ENCODE measurements at regions not wholly inside any gene's neighbourhood (a gene's known extent, or its start where the extent isn't known, plus 50 kb on each side); places are given as distances from the start of the nearest gene placed in this dataset.

DNA sequence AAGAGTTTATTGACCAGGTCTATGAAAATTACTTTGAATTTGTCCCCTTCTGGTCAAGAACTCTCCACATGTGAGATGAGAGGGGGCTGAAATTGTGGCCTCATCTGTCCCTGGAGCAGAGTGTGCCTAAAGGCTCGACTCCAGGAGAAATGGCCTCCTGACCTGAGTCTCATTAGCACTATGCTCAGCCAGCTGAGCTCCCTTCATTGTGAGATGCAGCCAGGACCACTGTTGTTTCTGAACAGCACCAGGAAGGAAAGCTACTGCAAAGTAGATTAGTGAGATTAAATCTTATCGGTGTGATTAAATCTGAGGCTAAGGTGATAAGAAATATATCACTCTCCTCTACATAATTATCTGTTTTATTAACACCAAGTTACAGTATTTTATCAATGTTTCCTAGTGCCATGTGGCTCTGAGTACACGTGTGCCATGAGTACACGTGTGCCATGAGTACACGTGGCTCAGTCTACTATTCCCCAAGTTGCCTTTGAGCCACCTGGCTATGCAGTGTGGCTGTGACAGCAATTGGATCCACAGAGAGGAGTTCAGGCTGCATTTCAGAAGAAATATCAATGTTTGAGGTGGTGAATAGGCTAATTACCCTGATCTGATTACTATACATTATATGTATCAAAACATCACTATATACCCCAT, 126.9 kb downstream of the IPMK start:
- no peak for DNase-seq (ENCODE audit: low spot score)

DNA sequence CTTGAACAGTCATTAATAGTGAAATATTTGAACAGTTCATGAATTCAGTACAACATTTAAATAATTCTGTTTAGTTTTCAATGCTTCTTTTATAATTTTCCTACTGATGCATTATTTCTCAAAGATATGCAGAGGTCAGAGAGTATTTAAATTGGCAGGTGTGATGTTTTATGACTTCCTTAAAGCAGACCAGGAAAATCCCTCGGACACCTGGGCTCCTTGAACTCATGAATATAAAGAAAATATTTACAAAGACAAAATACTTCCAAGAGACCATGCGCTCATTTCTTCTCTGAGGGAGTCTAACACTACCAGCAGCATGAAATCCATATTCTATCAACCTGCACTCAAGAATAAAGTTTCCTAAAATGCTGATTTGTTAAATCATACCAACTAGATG, 127.6 kb downstream of the IPMK start:
- DNase-seq (ENCODE audit: low spot score): no peak

DNA sequence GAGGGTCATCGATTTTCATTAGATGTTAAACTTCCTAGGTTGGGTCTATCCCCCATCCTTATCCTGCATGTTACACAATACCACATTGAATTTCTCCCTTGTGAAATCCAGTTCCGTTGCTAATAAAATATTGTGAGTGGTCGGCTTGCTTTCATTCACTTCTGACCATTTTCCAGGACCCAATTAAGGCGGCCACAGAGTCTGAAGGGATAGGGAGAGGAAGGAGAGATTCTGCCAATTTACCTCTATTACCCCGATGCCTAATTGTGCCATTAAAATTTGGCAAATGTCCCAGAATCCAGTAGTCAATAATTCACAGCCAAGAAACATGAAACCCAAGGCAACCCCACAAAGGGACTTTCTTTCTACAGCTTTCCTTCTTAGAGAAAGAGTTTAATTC, 129.9 kb downstream of the IPMK start:
- DNase-seq (ENCODE audit: low spot score): no peak

DNA sequence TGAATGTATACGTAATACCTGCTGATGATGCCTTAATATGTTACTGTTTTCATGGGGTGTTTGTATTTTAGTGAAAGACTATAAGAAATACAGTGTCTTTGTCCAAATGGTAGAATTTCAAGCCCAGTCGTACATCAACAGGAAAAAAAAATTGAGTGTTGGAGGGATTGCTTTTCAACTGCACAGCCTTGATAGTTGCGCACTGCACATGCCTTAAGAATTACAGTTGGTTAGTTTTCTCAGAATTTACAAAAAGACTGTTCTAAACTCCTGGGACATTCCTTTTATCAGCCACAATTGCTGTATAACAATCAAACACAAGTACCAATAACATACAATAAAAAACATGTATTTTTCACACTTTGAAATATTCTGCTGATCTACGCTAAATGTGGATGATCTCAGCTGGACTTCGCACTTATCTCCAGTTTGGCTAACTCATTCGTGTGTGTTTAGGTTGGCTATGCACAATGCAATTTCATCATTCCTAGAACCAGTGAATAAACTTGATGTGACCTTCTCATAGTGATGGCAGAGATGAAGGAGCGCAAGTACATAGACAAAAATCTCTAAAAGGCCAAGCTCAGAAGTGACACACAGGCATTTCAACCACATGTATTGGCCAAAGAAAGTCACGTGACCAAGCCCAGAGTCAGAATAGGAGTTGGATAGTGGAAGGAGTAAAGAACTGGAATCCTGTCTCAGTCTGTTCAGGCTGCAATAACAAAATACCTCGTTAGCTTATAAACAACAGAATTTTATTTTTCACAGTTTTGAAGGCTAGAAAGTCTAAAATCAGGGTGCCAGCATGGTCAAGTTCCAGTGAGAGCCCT, 152.3 kb downstream of the IPMK start:
- no peak for DNase-seq (ENCODE audit: low spot score)

DNA sequence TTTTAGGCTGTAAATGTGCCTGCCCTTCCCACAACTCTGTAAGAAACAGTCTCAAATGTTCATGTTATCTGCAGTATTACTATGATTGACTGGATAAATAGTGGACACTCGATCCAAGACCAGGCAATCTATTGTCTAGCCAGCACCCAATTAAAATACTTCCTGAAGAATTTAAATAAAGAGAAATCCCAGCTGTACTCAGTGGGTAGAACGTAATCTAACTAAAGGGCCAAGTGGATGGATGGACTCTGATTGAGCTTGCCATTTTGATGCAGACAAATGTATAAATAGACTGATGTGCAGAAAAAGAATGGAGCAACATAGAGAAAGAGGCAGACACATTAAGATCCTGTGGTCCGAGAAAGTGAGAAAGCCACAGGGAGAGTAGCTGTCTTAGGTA, 158.0 kb downstream of the IPMK start:
- no peak for DNase-seq (ENCODE audit: low spot score)

GRCh38 chr10:58107506-58107905, 160.2 kb downstream of the IPMK start:
- DNase-seq (ENCODE audit: low spot score): peak; percentile 71

- DNase-seq (ENCODE audit: low spot score): no peak
These were observed 161.3 kb downstream of the IPMK start for GRCh38 chr10:58106211-58107035.

GRCh38 chr10:58104351-58104751, 163.3 kb downstream of the IPMK start:
- DNase-seq (ENCODE audit: low spot score): peak; percentile 42

DNA sequence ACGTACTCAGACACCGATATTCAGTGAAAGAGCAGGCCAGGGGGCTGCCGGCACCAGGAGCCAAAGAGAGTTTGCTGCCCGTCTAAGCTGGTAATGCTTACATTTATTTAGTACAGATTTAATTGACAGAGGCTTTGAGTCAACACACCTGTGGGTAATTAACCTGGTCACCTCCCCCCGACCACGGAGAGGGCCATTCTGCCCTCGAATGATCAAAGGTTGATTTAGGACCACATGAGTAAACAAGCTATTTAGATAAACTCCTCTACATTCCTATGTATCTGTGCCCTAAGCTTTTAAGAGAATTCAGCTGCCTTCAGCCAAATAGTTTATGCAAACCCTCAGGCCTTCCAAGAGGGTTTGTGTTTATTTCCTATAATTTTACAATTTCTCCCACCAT, 164.8 kb downstream of the IPMK start:
- DNase-seq (ENCODE audit: low spot score): no peak

DNA sequence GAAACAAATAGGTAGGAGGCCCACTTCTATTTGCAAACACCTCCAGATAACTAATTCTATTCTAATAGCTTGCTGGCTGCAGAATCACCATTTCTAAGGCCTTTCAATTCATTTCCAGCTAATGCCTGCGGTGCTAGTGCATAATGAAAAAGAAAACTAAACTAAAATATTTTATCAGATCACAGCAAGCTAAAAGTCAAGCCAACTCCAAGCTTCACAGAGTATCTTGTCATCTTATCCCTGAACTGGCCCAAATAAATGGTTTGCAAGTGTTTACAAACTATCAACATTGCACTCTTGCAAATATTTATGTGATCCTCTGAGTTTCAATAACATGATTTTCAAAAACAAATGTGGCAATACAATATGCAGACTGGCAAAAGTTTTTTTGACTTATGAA, 166.0 kb downstream of the IPMK start:
- DNase-seq (ENCODE audit: low spot score): no peak

- DNase-seq (ENCODE audit: low spot score): no peak
These were observed 172.5 kb downstream of the IPMK start for GRCh38 chr10:58094985-58095718.

GRCh38 chr10:58091886-58092285, 175.8 kb downstream of the IPMK start:
- DNase-seq (ENCODE audit: low spot score): no peak

GRCh38 chr10:58089739-58090138, 178.0 kb downstream of the IPMK start:
- no peak for DNase-seq (ENCODE audit: low spot score)

GRCh38 chr10:58087896-58088295, 179.8 kb downstream of the IPMK start:
- DNase-seq (ENCODE audit: low spot score): no peak

- DNase-seq (ENCODE audit: low spot score): no peak
These were observed 180.9 kb downstream of the IPMK start for GRCh38 chr10:58086763-58087150.

- DNase-seq (ENCODE audit: low spot score): no peak
These were observed 181.4 kb downstream of the IPMK start for GRCh38 chr10:58086144-58086762.

GRCh38 chr10:58082248-58082647, 185.4 kb downstream of the IPMK start:
- DNase-seq (ENCODE audit: low spot score): no peak

DNA sequence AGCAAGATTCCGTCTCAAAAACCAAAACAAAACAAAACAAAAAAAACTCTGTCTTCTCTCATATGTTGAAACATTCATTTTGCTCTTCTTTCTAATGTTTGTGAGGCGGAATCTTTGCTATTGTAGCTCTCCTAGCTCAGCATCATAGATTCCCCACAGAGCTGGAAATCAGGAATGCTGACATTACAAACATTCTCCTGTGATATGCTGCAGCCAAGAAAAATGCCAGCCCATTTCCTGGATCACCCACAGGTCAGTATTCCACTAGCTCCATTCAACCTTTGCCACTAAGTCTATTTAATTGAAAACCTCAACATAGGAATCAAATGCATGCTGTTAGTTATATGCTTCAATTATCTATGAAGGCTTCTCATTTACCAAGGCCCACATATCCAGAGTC, 186.3 kb downstream of the IPMK start:
- no peak for DNase-seq (ENCODE audit: low spot score)

GRCh38 chr10:58079461-58079860, 188.2 kb downstream of the IPMK start:
- no peak for DNase-seq (ENCODE audit: low spot score)

DNA sequence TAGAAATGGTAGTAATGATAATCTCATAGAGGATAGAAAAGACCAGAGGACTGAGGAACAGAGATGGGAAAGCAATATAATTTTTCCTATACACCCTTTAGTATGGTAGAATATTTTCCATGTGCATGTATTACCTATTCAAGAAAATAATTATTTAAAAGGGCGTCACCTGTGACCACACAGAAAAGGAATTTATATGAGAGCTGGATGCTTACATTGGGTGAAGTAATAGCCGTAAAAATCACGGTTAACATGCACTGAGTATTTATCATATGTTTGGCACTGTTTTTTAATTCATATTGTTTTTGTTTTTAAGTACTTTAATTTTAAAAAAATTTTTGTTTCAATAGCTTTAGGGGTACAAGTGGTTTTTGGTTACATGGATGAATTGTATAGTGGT, 195.1 kb downstream of the IPMK start:
- no peak for DNase-seq (ENCODE audit: low spot score)

DNA sequence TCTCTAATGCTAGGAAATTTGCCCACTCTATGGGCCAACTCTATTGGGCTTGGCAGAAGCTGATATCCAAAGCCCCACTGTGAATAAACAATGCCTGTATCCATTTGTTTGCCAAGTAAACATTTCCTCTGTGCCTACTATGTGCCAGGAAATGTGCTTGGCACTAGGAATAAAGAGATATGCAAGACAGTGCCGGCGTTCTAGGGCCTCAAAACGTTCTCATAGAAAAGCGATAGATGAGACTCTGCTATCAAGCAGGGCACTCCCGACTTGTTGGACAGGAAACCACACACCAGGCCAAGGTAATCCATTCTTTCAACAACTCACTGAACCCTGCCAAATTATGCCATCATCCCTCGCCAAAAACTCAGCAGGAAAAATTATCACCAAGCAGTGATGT, 196.7 kb downstream of the IPMK start:
- no peak for DNase-seq (ENCODE audit: low spot score)

DNA sequence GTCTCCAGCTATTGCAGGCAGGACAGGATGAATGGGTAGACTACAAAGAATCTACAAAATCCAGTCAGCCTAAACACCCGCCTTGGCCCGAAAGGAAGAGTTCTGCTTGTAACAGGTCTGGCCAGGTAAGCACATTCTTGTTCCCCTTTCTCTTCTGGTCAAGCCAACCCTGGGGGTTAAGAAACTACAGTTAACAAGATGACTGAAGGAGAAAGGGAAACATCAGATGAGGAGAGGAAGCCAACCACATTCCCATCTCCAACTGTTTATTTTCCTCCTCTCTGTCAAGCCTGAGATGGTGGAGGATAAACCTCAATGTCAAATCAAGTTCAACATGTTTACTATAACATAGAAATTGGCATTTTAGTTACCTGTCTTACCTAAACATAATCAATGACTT, 198.9 kb downstream of the IPMK start:
- DNase-seq (ENCODE audit: low spot score): no peak
